ENCODE measurements at regions not wholly inside any gene's neighbourhood (a gene's known extent, or its start where the extent isn't known, plus 50 kb on each side); places are given as distances from the start of the nearest gene placed in this dataset.

DNA sequence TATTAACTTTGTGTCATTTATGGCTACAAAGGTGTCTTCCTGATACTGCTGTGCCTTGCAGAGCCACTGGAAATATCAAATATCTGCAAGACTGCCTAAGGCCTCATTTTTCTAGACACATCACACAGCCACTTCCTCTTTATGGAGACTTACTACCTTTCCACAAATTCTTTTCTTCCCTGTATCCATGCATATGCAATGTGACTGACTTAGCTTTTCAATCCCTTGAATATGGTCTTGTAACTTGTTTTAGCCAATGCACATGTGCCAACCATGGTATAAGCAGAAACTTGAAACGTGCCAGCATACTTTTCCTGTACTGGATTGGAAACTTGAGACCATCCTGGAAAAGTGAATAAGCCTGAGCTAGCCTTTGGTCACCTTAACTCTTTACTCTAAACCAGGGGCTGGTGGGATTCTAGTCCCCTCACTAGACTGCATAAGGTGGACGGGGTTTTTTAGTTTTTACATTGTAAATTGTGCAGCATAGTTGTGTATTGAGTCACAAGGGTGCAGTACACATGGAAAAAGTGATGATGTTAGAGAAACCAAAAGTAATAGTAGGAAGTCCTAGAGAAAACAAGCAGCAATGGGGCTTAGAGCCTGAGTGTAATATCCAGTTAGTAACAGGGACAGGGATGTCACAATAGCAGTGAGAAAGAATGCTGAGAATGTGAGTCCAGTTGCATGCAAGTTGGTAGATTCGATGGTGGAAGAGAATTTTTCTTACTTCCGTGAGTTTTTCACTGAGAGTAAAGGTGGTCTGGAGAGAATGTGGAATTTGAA lies 879.5 kb downstream of the SORCS1 start:
- Histone ChIP-seq H3K27ac (ENCODE audit: low read depth in 1 of 2, low read length in 1 of 2) (no peak overlapping the region), H3K9me3 (ENCODE audit: control insufficient read depth in 4 of 4, insufficient read depth in 3 of 4, low read length in 3 of 4) (no peaks in the 10 kb centered on the region), H3K4me3 (no peak overlapping the region), H3K4me1 (ENCODE audit: control insufficient read depth in 5 of 5, insufficient read depth in 5 of 5, low read length in 5 of 5) (no peaks in the 10 kb centered on the region), H3K9ac (ENCODE audit: insufficient read depth in 1 of 2, low read length in 2 of 2) (no peak overlapping the region), H3K27me3 (ENCODE audit: control insufficient read depth in 3 of 3, insufficient read depth in 3 of 3, low read length in 2 of 3) (no peaks in the 10 kb centered on the region), H3K36me3 (ENCODE audit: control insufficient read depth in 4 of 4, insufficient read depth in 4 of 4, low read length in 4 of 4) (no peaks in the 10 kb centered on the region)
- ATAC-seq (ENCODE audit: insufficient read depth, low FRiP score) (no peak), DNase-seq (no peak)
- 55 to 75% methylated on average over 4 of the region's 4 CpGs for WGBS, 2 donors
- TF ChIP-seq, protein P1, sequence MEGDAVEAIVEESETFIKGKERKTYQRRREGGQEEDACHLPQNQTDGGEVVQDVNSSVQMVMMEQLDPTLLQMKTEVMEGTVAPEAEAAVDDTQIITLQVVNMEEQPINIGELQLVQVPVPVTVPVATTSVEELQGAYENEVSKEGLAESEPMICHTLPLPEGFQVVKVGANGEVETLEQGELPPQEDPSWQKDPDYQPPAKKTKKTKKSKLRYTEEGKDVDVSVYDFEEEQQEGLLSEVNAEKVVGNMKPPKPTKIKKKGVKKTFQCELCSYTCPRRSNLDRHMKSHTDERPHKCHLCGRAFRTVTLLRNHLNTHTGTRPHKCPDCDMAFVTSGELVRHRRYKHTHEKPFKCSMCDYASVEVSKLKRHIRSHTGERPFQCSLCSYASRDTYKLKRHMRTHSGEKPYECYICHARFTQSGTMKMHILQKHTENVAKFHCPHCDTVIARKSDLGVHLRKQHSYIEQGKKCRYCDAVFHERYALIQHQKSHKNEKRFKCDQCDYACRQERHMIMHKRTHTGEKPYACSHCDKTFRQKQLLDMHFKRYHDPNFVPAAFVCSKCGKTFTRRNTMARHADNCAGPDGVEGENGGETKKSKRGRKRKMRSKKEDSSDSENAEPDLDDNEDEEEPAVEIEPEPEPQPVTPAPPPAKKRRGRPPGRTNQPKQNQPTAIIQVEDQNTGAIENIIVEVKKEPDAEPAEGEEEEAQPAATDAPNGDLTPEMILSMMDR (IDR thresholded peaks at IDR 0.05; ENCODE audit: control extremely low read depth, extremely low read depth) = no peak

- H3K9ac ChIP-seq (ENCODE audit: insufficient read depth in 1 of 2, low read length in 2 of 2) = no peak overlapping the region
- ATAC-seq (ENCODE audit: insufficient read depth, low FRiP score) = no peak
- WGBS, 2 donors = 67 to 75% methylated on average over 7 of the region's 7 CpGs
- no peaks in the 10 kb centered on the region for H3K4me1 ChIP-seq (ENCODE audit: control insufficient read depth in 5 of 5, insufficient read depth in 5 of 5, low read length in 5 of 5)
- no peaks in the 10 kb centered on the region for H3K9me3 ChIP-seq (ENCODE audit: control insufficient read depth in 4 of 4, insufficient read depth in 3 of 4, low read length in 3 of 4)
- H3K27me3 ChIP-seq (ENCODE audit: control insufficient read depth in 3 of 3, insufficient read depth in 3 of 3, low read length in 2 of 3) = no peaks in the 10 kb centered on the region
- TF ChIP-seq, protein P1 (IDR thresholded peaks at IDR 0.05; ENCODE audit: control extremely low read depth, extremely low read depth) = no peak
- H3K36me3 ChIP-seq (ENCODE audit: control insufficient read depth in 4 of 4, insufficient read depth in 4 of 4, low read length in 4 of 4) = no peaks in the 10 kb centered on the region
- DNase-seq = no peak
- no peak overlapping the region for H3K4me3 ChIP-seq
- no peak overlapping the region for H3K27ac ChIP-seq (ENCODE audit: low read depth in 1 of 2, low read length in 1 of 2)
These were observed 883.5 kb downstream of the SORCS1 start for GRCh38 chr10:106280896-106281460.

DNA sequence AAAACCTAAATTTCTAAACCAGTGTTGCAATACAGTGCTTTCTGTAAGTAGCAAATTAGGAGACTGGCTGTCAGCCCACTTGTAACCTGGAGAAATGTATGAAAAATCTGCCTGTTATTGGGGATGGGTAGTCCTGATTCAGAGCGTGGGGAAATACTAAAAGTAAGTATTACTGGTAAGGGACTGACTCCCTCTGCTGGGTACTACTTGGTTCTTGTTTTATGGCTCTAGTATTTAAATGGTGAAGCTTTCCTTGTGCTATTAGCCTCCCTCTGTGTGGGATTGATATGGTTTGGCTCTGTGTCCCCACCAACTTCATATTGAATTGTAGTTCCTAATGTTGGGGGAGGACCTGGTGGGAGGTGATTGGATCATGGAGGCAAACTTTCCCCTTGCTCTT lies 886.1 kb downstream of the SORCS1 start:
- no peaks in the 10 kb centered on the region for H3K27me3 ChIP-seq (ENCODE audit: control insufficient read depth in 3 of 3, insufficient read depth in 3 of 3, low read length in 2 of 3)
- no peaks in the 10 kb centered on the region for H3K4me1 ChIP-seq (ENCODE audit: control insufficient read depth in 5 of 5, insufficient read depth in 5 of 5, low read length in 5 of 5)
- no peak overlapping the region for H3K9ac ChIP-seq (ENCODE audit: insufficient read depth in 1 of 2, low read length in 2 of 2)
- DNase-seq = peak in 2 of 3 donors; percentile 36 to 65
- TF ChIP-seq, protein P1 (IDR thresholded peaks at IDR 0.05; ENCODE audit: control extremely low read depth, extremely low read depth) = no peak
- H3K36me3 ChIP-seq (ENCODE audit: control insufficient read depth in 4 of 4, insufficient read depth in 4 of 4, low read length in 4 of 4) = no peaks in the 10 kb centered on the region
- H3K27ac ChIP-seq (ENCODE audit: low read depth in 1 of 2, low read length in 1 of 2) = no peak overlapping the region
- no peaks in the 10 kb centered on the region for H3K9me3 ChIP-seq (ENCODE audit: control insufficient read depth in 4 of 4, insufficient read depth in 3 of 4, low read length in 3 of 4)
- ATAC-seq (ENCODE audit: insufficient read depth, low FRiP score) = no peak
- 63 to 69% methylated on average over 1 of the region's 1 CpG for WGBS, 2 donors
- no peak overlapping the region for H3K4me3 ChIP-seq

Measured in lung (tissue), 11 donors.